GM18868 (cell line): ENCODE measurements at regions not wholly inside any gene's neighbourhood (a gene's known extent, or its start where the extent isn't known, plus 50 kb on each side); places are given as distances from the start of the nearest gene placed in this dataset.

Experiments
- ATAC-seq: cut with Tn5 transposase; IDR thresholded peaks from one replicate; pipeline ENCODE4 v1.9.1; 2021; ENCODE audit warnings: mild to moderate bottlenecking, moderate library complexity; ENCODE audit not compliant: unreplicated experiment

DNA sequence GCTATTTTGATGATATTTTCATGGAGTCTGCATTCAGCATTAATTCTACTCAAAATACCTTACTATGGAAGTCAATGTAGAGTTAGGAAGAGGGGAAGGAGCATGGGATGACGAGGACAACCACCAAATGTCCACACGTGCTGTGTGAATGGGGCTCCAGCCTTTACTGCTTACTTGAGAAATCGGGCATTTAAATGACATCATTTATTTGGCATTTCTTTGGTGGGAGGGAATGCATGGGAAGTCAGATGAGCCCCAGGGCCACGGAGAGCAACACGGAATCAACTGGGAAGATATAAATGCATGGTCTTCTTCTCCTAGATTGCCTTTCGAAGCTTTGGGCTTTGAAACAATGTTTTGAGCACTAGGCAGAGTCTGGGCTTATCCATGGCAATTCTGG, 458.5 kb upstream of the KLF4 start:
- no peak for ATAC-seq

DNA sequence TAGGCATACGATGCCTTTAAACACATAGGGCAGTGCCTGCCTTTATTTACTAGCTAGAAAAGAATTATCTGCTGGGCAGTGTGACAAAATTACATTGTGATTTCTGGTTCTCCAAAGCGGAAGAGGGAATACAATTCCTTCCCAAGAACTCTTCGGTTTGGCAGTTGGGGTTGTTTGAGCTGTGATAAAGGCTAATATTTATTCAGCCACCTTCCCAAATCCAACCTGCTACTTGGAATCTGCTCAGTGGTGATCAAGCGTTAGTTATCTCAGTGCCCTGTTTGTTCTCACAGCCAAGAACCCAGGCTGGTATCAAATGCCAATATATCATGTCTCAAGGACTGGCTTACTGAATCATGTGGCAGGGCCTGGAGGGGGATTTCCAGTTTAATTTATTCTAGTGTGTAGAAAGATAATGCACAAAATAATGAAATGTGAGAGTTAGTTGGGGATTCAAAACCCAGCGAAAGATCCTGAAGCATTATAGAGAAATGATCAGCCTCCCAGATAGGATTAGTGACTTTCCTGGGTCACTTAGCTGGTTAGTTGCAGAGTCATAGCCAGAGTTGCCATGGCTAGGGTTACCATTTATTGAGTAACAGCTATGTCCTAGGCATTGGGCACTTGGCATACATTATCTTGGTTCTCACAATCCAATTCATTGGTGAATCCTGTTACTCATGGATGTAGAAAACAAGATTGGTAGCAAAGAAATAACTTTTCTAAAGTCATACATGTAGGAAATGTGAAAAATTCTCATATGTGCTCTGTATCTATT, 457.0 kb upstream of the KLF4 start:
- ATAC-seq = no peak

DNA sequence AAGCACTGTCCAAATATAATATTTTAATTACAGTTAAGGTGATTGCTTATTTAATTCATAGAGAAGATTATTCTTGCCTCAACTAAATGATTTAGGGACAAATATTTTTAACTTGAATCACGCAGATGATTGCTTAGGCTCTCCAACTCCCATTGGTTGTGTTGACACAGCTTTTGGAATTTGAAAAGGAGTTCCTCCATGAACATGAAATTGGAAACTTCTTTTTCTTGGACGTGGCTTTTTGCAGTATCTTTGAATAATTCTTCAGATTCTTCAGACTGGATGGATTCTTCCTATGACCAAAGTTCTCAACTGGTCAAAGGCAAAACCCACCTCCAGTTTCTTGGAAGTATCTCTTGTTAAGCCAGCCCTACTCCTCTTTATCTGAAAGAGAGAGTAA, 456.4 kb upstream of the KLF4 start:
- ATAC-seq = no peak

DNA sequence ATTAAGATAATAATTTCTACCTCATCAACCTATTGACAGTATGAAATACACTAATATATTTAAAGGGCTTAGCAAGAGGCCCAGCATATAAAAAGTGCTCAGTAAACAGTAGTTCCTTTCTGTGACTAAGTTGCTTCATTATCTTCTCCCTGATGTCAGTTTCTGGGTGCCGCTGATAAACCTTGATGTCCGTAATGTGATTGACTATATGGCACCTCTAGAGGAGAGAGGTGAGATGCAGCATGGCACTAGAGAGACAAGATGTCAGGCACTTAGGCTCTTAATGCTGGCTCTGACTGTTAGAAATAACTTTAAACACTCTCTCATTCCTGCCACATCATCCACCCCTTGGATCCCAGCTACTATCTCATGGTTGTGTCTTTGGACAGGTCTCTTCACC, 455.9 kb upstream of the KLF4 start:
- no peak for ATAC-seq

DNA sequence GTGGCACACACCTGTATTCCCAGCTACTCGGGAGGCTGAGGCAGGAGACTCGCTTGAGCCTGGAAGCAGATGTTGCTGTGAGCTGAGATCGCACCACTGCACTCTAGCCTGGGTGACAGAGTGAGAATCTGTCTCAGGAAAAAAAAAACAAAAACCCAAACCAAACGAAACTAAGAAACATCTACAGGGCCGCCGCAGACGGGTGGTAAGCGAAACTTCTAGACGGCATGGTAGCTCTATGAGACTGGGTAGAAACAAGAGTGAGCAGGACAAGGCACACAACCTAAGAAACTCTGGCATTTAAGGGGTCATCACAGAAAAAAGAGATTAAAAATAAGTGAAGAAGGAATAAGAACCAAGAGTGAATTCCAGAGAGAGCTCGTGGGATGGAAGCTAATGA, 454.8 kb upstream of the KLF4 start:
- ATAC-seq = no peak

DNA sequence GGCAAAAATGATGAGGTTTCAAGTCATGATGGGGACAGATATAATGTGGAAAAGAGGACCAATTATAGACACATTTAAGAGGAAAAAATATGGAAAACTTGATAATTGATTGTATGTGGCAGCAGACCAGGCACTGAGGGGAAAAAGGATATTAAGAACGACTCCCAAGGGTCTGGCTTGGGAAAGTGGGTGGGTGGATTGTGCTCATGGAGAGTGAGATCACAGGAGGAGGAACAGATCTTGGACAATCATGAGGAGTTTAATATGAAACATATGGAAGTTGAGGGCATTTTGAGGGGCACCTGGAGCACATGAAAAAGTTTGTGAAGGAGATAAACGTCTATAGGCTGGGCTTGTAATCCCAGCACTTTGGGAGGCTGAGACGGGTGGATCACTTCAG, 454.3 kb upstream of the KLF4 start:
- ATAC-seq = no peak

DNA sequence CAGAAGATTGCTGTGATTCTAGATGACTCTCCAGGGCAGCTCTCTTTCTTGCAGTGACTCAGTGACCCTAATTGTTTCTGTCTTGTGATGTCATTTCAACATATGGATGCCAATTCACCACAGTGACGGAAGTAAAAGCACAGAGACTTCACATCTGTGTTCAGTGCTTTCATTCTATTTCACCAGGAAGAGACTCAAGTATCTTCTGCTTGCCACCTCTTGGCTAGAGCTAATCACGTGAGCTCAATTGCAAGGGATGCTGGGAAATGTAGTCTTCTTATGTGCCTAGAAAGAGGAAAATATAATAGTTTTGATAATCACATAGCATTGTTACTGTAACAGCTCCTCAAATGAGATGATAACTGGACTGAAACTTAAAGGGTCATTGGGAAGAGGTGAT, 453.3 kb upstream of the KLF4 start:
- no peak for ATAC-seq

DNA sequence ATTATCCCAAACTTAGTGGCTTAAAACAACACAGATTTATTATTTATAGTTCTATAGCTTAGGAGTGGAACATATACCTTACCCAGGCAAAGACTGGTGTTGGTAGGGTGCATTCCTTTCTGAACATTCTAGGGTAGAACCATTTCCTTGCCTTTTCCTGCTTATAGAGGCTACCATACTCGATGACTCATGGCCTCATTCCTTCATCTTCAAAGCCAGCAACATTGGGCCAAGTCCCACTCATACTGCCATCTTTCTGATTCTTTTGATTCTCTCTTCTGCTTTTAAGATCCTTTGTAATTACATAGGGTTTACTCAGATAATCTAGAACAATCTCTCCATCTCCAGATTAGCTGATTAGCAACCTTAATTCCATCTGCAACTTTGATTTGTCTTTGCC, 452.7 kb upstream of the KLF4 start:
- no peak for ATAC-seq

DNA sequence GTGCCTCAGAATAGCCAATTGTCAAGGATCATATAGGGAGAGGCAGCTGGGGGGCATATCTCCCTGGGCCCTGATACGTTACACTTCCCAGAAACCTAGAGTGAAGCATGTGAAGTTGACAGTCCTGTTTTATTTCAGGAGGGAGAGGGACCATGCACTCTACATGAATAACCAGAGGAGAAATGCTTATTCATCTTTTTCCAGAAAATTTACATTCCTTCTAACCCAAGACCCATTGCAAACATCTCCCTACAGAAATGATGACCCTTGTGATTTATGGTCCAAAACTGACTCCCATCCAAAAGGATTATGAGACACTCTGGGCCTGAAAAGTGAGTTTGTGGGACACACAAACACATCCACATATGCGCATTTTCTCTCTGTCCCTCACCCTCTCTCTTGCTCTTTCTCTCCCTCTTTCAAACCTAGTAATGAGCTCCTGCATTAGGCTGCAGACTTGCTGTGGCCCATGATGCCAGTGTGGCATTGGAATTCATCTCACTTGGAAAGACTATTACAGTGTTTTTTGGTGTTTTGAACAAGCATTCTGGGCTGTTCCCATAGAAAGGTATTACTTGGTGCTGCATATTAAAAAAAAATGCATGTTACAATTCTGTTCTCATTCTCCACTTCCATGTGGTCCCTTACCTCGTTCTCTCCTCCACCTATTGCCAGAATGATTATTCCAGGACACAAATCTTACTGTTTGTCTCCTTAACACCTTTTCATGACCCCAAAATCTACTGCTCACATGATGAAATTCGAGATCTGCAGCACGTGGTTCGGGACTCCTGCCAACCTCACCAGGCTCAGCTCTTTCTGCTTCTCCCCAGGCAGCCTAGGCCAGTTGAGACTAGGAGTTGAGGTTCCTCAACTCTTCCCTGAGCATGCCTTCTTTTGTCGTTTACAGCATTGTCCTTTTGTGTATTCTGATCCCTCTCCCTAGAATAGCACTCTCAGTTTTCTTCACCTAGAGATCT, 451.3 kb upstream of the KLF4 start:
- ATAC-seq = no peak

DNA sequence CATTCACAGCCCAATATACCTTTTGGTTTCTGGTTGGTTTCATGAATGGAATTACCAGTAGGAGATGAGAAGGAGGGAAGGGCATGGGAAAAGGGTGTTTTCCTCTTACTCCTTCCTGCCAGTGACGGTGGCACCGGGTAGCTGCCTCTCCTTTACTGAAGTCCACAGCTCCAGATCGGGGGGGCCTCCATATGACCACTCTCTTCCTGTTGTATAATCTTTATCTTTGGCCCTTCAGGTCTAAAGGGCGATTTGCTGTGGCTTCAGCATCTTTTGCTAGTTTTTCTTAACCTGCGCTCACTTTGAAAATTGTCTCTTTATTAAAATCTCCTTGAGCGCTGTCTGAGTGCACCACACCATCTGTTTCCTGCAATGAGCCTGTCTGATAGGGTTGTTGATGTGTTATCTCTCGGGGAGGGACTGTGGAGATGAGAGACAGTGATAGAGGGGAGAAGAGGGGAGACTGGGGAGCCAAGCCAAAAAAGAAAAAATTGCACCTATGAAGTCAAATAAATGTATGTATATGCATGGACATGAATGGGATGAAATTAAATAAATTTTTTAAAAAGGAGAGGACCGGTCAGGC, 449.3 kb upstream of the KLF4 start:
- ATAC-seq = no peak

DNA sequence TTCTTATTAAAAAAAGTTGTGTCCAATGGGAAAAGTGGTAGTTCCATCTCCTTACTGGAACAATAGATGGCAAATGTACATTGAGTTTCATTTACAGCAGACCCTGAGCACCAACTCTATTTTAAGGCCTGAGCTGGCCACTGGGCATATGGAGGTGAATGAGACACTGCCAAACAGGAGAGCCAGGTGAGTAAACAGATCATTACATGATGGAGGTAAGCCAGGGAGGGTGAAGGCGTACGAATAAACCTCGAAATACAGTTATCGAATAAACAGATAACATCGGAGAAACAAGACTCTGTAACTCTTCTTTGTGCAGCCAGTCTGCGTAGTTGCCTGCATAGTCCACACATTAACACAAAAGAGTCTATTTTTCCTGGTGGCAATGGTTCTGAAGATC, 446.4 kb upstream of the KLF4 start:
- ATAC-seq = no peak

DNA sequence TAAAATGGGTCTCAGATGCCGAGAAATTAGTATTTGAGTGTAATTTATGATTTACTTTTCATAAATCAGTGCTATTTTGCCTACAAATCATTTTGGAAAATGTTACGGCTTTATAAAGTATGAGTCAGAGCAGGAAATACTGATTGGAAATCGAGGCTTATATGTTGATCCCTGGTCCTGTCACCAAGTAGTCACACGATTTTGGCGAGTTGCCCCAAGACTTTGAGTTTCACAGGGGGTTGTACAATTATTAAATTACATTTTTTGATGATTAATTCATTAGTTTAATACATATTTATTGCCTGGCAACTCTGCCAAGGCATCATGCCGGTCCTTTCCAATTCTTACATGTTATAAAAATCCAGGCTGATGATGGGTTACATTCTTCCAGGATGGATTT, 443.9 kb upstream of the KLF4 start:
- ATAC-seq = no peak

DNA sequence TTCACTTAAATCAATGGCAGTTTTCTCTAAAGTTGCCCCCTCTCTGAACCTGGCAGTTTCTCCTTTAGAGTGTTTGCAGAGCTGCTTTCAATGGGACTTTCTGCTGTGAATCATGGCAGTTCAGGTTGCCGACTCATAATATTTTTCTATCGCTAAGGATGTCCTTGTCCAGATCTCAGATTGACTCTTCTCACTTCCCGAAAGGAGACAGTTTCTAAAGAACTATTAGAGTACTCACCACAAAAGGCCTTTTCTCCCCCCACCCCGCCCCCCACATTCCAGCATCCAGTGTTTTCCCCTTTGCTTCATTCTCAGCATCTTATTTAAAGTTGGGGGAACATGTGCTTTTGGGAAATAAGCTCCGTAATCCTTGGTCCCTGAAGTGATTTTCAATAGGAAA, 443.5 kb upstream of the KLF4 start:
- ATAC-seq = no peak

DNA sequence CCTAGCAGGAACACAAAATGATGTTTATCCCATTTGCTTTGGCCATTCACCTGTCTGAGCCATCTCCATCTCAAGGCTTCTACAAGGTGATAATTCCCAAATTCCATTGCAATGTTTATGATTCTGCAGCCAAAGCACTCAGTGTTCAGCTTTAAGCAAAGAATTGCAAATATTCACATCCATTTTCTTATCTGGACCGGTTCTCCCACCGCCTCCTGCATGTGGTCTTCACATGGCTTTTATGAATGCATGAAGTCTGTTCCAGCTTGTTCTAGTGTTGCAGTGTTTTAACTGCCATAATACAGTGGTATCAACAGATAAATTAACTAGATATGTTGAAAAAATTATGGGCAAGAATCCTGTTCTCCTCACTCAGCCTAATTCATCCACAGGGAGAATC, 443.0 kb upstream of the KLF4 start:
- no peak for ATAC-seq

DNA sequence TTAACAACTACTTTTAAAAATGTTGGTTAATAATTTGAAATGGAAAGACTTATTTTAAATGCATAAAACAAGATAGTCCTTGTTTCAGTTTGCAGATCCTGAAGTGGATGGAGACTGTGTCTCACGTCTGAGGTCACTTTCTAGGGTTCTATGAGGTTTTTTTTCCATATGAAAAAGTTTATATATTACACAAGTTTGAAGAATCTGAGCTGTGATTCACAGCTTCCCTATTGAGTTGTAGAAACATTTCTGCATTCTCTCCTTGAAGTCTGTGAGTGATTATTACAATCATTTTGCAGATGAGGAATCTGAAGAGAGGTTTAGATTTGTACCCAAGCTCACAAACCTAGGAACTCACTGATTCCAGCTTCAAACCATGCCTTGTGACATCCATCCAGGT, 442.5 kb upstream of the KLF4 start:
- no peak for ATAC-seq

DNA sequence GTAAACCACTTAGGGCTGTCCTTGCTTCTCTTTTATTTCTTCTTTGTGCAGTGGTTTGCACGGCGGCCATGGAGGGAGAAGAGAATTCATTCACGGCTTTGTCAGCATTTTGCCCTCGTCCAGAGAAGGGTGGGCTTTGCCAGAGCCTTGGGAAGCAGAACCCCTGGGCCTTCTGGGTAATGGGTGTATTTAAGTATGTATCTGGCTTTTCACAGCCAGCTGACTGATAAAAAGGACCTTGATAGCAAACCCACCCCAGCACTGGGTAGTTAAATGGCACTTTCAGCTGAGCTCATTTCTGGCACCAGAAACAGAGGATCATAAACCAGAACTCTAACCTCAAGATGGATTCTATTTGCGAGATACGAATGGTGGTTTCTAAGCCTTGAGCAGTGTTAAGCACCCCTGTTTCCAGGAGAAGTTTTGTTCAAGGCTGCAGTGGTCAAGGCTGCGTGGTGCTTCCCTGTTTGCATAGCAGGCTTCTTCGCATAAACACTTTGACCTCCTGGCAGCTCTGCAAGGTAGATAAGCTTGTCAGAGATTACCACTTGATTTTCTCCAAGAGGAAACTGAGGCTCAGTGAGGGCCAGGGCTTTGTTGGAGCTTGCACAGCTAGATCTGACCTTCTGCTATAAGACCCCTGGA, 441.6 kb upstream of the KLF4 start:
- no peak for ATAC-seq

DNA sequence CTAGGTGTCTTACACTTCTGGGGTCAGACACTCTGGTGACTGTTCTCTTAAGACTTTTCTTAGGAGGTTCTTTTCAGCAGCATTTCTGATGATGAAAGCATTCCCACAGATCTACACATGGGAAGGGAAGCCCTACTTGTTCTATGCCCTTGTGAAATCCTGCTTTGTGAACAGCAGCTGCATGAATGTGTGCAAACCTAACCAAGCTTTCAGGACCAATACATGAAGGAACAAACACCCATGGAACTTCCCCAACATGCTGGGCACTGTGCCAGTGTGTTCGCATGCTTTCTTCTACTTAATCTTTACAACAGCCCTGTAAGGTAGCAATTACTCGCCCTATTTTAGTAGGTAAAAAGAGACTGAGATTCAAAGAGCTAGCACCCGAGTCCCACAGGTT, 439.9 kb upstream of the KLF4 start:
- ATAC-seq = peak; percentile 63

DNA sequence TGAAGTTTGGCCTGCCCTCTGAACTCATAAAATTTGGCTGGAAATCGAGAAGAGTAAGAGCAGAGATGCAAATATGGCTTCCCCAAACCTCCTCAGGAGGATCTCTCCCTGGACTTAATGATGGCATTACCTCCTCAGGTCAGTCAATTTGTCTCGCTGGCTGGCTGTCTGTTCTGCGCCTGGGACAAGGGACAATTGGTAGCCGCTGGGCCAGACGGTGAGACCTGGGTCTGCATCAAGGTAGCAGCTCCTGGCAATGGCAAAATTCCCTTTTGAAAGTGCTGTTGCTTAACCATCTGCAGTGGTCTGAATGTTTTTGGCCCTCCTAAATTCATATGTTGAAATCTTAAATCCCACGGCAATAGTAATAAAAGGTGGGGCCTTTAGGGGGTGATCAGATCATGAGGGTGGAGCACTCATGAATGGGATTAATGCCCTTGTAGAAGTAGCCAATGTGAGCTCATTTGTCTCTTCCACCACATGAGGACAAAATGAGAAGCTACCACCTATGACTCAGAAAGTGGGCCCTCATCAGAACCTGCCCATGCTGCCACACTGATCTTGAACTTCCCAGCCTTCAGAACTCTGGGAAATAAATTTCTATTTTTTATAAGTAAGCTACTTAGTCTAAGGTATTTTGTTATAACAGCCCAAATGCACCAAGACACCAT, 439.3 kb upstream of the KLF4 start:
- no peak for ATAC-seq

DNA sequence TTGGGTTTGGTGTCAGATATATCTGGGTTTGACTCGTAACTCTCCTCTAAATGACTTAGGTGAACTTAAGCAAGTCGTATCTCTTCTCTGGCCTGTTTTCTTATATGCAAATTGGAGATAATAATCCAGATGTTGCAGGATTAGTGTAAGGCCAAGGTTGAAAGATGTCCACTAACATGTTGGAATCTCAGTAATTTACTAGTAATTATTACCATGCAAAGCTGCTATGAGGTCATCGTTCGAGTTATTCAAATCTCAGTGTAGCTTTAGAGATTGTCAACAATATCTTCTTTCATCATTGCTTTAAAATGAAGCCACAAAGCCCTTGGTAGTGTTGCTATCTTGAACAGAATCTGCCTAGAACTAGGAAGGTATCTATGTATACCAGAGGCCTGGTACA, 437.7 kb upstream of the KLF4 start:
- ATAC-seq = no peak

DNA sequence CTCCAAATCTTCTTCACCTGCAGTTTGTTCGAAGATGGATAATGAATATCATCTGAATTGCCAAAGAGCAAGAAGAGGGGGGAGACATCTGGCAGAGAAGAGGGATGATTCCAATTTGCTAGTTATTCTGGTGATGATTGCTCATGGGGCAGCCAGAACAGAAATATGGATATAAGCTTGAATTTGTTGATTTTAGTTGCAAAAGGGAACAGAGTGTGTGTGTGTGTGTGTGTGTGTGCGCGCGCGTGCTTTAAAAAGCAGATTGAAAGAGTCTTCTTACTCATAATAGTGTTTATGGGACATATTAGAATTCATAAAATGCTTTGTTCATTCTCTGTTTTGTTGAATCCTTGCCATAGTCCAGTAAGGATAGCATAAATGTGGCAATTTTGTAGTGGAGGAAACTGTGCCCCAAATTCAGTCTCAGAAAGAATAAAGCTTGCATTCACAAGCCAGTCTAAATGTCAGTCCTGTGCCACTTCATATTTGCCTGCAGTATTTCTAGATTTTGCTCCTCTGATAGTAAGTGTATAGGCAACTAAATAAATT, 436.3 kb upstream of the KLF4 start:
- ATAC-seq = no peak

DNA sequence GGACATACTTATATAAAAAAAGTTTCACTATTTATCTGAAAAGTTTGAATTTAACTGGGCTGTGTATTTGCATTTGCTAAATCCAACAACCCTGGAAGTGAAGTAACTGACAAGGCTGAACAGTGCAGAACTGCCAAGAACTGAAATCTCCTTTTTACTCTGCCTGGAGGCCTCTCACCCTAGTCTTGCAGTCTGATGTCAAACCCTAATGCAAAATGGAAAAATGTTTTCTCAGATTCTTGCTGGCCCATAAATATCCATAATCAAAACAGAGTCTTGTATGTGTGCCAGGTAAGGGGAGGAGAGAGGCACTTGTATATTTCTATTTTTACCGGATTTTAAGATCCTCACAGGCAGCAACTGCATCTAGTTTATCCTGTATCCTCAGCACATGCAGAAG, 432.7 kb upstream of the KLF4 start:
- ATAC-seq = no peak
